Pancreas (tissue), 10 donors: ENCODE measurements at regions not wholly inside any gene's neighbourhood (a gene's known extent, or its start where the extent isn't known, plus 50 kb on each side); places are given as distances from the start of the nearest gene placed in this dataset.

Experiments
- ATAC-seq, 4 donors: fragments of 200-7000 bp; cut with Tn5 transposase; one replicate each; pipeline versions ENCODE4 v1.8.0 to v1.9.1; 2020; ENCODE audit warnings: mild to moderate bottlenecking in 4 of 4, moderate library complexity in 4 of 4
- DNase-seq, 6 donors: peaks; one replicate each; pipeline ENCODE4 v3.0.0-alpha.2; 2020
- FAIRE-seq: peaks from 2 replicates; lab custom pipeline; 2012; peaks lifted over from hg19 to GRCh38; lab: Jason Lieb, UNC
- H3K27ac ChIP-seq, 4 donors: fragments of 200-600 bp; sonication (generic); 1 replicate in 3 of 4; 2 replicates in 1 of 4; pipeline versions ENCODE4 v1.5.0 to v1.8.0; 2020
- H3K27me3 ChIP-seq, 4 donors: fragments of 200-600 bp; one replicate each; pipeline ENCODE4 v1.8.0; 2021
- H3K36me3 ChIP-seq, 3 donors: fragments of 200-600 bp; sonication (generic) in 1 of 3; one replicate each; pipeline versions ENCODE4 v1.5.0 to v1.8.0; 2020 to 2021
- H3K4me1 ChIP-seq, 3 donors: fragments of 200-600 bp; one replicate each; pipeline ENCODE4 v1.8.0; 2021
- H3K4me3 ChIP-seq, 4 donors: fragments of 200-600 bp; sonication (generic) in 2 of 4; one replicate each; pipeline versions ENCODE4 v1.5.0 to v1.8.0; 2020 to 2021
- H3K9me3 ChIP-seq, 4 donors: fragments of 200-600 bp; one replicate each; pipeline ENCODE4 v1.8.0; 2021
- WGBS, 2 donors: extraction: QIAGEN DNeasy Blood & Tissue Kit; methylation state at CpG; one replicate each; pipeline ENCODE4 v1.1.7; 2013; 5-methylcytosine and 5-hydroxymethylcytosine counted together
- intact Hi-C, 3 donors: fragments of 100-400 bp; cut with DNase I; formaldehyde crosslinking; loops; one replicate each; pipeline versions ENCODE4 v1.11.1 to v1.14.2; 2022
- TF ChIP-seq, protein P1 (sequence below), 4 donors: fragments of 200-600 bp; sonication (generic) in 3 of 4; IDR thresholded peaks; one replicate each; pipeline versions ENCODE4 v1.5.0 to v1.8.0; 2021; ENCODE audit warnings: antibody characterized with exemption in 4 of 4
- donor health status: healthy with polysubstance abuse.
- donor health status: DM: no; HTN: no; CAD: no; lungs with moderate emphysema.
- donor health status: DM: no; HTN: no; CAD: no.
- donor health status: control.
- donor health status: control.
- donor health status: Bipolar disorder and iron deficiency.
- donor health status: DM: yes; HTN: yes; CAD: no.
- donor health status: DM: no; HTN: no; CAD: no.
- donor health status: DM: no; HTN: no; CAD: no.
- donor health status: DM: yes; HTN: yes; CAD: no.

DNA sequence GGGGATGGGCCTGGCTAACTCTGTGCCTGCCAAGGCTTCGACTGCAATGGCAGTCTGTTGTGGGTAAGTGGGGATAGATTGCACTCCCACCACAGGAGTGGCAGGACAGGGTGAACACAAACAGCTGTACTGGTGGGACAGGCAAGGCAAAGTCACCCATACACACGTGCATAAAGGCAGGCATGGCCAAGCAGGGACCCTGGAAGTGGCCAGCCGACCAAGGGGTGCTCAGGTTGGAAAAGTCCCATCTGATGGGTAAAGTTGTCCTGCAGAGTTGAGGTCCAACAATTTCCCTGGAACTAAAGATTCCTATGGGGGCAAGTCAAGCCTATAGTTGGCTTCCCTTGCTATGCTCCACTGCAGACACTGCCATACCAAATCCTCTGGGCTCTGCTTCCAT, 1961.9 kb upstream of the ADGRL3 start:
- 35 to 53% methylated on average over 3 of the region's 3 CpGs for whole genome bisulfite sequencing, 2 donors
- Histone ChIP-seq H3K9me3 (no peaks in the 10 kb centered on the region), H3K36me3 (no peaks in the 10 kb centered on the region), H3K27ac (no peak overlapping the region), H3K27me3 (no peaks in the 10 kb centered on the region), H3K4me1 (no peaks in the 10 kb centered on the region), H3K4me3 (no peak overlapping the region)
- FAIRE-seq (no peak), ATAC-seq (no peak), DNase-seq (peak in 1 of 6 donors; percentile 21)
- TF ChIP-seq, protein P1, sequence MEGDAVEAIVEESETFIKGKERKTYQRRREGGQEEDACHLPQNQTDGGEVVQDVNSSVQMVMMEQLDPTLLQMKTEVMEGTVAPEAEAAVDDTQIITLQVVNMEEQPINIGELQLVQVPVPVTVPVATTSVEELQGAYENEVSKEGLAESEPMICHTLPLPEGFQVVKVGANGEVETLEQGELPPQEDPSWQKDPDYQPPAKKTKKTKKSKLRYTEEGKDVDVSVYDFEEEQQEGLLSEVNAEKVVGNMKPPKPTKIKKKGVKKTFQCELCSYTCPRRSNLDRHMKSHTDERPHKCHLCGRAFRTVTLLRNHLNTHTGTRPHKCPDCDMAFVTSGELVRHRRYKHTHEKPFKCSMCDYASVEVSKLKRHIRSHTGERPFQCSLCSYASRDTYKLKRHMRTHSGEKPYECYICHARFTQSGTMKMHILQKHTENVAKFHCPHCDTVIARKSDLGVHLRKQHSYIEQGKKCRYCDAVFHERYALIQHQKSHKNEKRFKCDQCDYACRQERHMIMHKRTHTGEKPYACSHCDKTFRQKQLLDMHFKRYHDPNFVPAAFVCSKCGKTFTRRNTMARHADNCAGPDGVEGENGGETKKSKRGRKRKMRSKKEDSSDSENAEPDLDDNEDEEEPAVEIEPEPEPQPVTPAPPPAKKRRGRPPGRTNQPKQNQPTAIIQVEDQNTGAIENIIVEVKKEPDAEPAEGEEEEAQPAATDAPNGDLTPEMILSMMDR (IDR thresholded peaks at IDR 0.05), result no peak
- intact Hi-C loops, result no loop called here

DNA sequence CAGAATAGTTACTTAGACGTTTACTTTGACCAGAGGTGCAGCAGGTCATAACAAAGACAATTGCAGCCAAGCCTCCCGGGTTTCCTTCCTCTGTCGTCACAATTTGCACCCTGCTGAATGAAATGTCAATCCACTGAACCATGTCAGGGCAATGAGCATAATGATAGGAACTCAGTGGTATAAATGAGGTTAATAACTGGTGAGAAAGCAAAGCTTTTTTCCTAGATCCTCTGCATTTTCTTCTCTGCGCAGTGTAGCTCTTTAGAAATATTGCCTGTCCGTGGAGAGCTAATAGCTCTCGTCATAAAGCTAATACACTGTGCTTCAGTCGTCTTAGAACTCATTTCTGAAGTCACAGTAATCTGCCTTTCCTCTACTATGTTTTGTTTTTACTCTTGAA, 1960.1 kb upstream of the ADGRL3 start:
- FAIRE-seq (no peak), DNase-seq (no peak), ATAC-seq (no peak)
- TF ChIP-seq, protein P1 (IDR thresholded peaks at IDR 0.05), result no peak
- Histone ChIP-seq H3K27ac (no peak overlapping the region), H3K4me1 (no peaks in the 10 kb centered on the region), H3K36me3 (no peaks in the 10 kb centered on the region), H3K9me3 (no peaks in the 10 kb centered on the region), H3K4me3 (no peak overlapping the region), H3K27me3 (no peaks in the 10 kb centered on the region)
- WGBS, 2 donors, result 39 to 55% methylated on average over 7 of the region's 7 CpGs
- intact Hi-C loops, result no loop called here

DNA sequence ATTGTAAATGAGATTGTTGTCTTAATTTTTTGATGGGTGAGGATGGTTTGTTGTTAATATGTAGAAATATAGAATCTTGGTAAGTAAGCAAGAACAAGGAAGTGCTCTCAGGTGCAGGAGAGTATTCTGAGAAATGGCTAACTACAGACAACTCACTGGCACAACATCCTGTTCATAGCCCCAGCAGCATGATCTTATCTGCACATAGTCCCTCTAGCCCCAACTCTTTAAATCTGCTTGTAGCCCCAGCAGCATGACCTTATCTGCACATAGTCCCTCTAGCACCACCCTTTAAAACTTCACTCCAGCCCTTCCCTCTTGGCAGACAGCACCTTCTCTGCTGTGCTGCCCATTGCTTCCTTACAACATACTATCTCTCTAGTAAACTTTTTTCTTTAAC, 1957.1 kb upstream of the ADGRL3 start:
- Histone ChIP-seq H3K9me3 (no peaks in the 10 kb centered on the region), H3K4me1 (no peaks in the 10 kb centered on the region), H3K4me3 (no peak overlapping the region), H3K36me3 (no peaks in the 10 kb centered on the region), H3K27ac (no peak overlapping the region), H3K27me3 (no peaks in the 10 kb centered on the region)
- DNase-seq, result no peak
- no peak for ATAC-seq
- TF ChIP-seq, protein P1 (IDR thresholded peaks at IDR 0.05), result no peak
- no peak for FAIRE-seq
- intact Hi-C loops, result no loop called here

DNA sequence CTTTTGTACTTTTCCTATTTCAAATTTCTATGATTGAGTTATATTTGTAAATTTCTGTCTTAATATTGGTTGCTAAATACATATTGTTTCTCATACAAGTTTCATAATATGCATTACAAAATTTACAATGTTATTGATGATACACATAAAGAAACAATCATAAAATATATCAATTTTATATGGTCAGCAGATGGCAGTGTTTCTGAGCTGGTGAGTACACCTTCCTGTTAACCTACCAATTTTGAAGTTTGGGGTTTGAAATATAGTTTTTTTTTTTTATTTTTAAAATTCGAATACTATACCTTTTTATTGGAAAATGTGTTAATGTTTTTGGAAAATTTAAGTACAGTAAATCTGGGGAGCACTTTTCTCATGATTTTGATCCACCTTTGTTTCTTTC, 1953.1 kb upstream of the ADGRL3 start:
- 2 to 3% methylated on average over 1 of the region's 1 CpG for WGBS, 2 donors
- Histone ChIP-seq H3K36me3 (no peaks in the 10 kb centered on the region), H3K4me1 (no peaks in the 10 kb centered on the region), H3K27me3 (no peaks in the 10 kb centered on the region), H3K9me3 (no peaks in the 10 kb centered on the region), H3K27ac (no peak overlapping the region), H3K4me3 (no peak overlapping the region)
- no peak for DNase-seq
- TF ChIP-seq, protein P1 (IDR thresholded peaks at IDR 0.05), result no peak
- intact Hi-C loops, result no loop called here
- no peak for ATAC-seq
- FAIRE-seq, result peak; percentile 49

DNA sequence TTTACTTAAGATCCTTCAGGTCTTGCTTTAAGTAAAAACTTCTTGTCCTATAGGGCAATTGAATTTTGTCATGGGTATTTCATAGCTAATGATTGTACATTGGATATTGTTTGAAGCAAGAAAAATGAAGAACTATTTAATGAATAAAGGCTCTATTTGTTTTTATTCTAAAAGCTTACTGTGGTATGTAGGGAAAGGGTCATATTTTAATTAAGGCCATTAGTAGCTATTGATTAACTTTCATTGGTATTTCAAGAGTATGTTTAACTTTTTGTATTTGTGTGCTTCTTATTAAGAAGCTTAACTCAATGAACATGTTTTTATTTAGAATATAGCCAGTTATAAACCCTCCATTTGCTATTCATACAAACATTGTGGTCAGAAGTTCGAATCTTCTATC, 1951.8 kb upstream of the ADGRL3 start:
- DNase-seq (no peak), FAIRE-seq (no peak), ATAC-seq (no peak)

More for the DNA sequence above, 1951.8 kb upstream of the ADGRL3 start:
- H3K9me3 ChIP-seq, result no peaks in the 10 kb centered on the region
- TF ChIP-seq, protein P1 (IDR thresholded peaks at IDR 0.05), result no peak
- intact Hi-C loops, result no loop called here
- no peaks in the 10 kb centered on the region for H3K4me1 ChIP-seq
- no peak overlapping the region for H3K4me3 ChIP-seq
- H3K27me3 ChIP-seq, result no peaks in the 10 kb centered on the region
- WGBS, 2 donors, result 13 to 14% methylated on average over 1 of the region's 1 CpG
- no peak overlapping the region for H3K27ac ChIP-seq
- H3K36me3 ChIP-seq, result no peaks in the 10 kb centered on the region
